ENCODE measurements at regions not wholly inside any gene's neighbourhood (a gene's known extent, or its start where the extent isn't known, plus 50 kb on each side); places are given as distances from the start of the nearest gene placed in this dataset.
A peak's percentile ranks its signal among the peaks of the same experiment; 100 is the strongest.
"Not testable (repeated sequence)": the region's sequence is repeated elsewhere in the genome, so short reads cannot be mapped to it uniquely, and the experiment has no call there.

- FAIRE-seq = peak; percentile 10
Observed at GRCh38 chr1:228825041-228825440, 89.8 kb downstream of the RHOU start.

- FAIRE-seq = no peak
Observed at GRCh38 chr1:228825840-228826484, 90.7 kb downstream of the RHOU start.

DNA sequence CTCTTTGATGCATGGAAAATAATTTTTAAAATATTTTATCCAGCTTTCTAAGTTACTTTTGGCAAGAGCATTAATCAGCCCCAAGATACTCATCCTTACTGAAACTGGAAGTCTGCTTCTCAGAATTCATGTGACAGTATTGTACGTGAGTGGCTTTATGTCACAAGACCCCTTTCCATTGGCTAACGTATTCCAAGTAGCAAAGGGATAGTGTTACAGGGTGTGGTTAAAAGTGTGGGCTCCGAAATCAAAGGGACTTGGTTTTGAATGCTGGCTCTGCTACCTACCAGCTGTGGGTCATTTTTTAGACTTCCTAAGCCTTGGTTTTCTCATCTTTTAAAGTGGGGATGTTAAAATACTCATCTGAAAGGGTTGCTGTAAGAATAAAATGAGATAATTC, 91.7 kb downstream of the RHOU start:
- no peak for FAIRE-seq

DNA sequence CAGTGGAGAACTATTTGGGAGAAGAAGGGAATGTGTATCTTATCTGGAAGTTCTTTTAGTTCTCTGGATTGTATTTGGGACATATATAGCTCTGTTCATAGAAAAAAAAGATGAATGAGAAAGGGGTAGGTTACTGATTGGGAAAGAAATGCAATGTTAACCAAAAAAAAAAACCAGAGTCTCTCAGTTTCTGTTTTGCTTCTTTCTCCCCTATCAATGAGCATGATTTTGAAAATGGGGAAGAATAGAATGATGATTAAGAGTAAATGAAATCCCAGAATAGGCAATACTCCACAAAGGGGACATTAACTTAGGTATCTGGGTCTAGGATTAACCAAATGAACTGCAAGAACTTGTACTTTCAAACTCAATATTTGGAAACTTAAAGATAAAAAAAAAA, 92.9 kb downstream of the RHOU start:
- FAIRE-seq = no peak

- FAIRE-seq = no peak
Observed at GRCh38 chr1:228830185-228830953, 95.1 kb downstream of the RHOU start.

- FAIRE-seq = no peak
Observed at GRCh38 chr1:228830954-228831481, 95.7 kb downstream of the RHOU start.

GRCh38 chr1:228833911-228834688, 98.8 kb downstream of the RHOU start:
- no peak for FAIRE-seq

DNA sequence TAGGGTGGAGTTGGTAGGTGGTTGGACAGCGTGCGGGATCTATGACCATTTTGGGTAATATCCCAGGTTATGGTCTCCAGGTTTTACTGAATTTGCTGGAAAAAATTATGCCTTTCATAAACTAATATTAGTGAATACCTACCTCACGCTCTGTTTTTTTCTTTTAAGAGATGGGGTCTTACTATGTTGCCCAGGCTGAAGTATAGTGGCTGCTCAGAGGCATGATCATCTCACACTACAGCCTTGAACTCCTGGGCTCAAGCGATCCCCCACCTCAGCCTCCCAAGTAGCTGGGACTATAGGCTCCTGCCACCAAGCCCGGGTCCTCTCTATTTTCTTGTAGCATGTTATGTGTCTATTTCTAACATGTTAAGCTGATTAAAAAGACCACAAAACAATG, 100.2 kb downstream of the RHOU start:
- FAIRE-seq = no peak

- no peak for FAIRE-seq
Observed at GRCh38 chr1:228835911-228836310, 100.6 kb downstream of the RHOU start.

GRCh38 chr1:228836427-228836826, 101.1 kb downstream of the RHOU start:
- no peak for FAIRE-seq

DNA sequence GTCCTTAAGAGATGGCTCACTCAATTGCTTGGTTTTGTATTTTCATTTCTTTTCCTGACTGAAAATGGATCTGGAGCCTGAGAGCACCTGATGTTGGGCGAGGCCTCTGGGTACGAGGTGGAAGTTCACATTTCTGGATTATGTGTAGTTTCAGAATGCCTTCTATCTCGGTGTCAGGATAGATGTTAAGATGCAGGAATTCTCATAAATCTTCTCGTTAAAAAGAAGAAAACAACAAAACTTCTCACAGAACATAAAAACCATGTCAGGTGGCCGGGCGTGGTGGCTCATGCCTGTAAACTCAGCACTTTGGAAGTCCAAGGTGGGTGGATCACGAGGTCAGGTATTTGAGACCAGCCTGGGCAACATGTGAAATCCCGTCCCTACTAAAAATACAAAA, 101.8 kb downstream of the RHOU start:
- no peak for FAIRE-seq

DNA sequence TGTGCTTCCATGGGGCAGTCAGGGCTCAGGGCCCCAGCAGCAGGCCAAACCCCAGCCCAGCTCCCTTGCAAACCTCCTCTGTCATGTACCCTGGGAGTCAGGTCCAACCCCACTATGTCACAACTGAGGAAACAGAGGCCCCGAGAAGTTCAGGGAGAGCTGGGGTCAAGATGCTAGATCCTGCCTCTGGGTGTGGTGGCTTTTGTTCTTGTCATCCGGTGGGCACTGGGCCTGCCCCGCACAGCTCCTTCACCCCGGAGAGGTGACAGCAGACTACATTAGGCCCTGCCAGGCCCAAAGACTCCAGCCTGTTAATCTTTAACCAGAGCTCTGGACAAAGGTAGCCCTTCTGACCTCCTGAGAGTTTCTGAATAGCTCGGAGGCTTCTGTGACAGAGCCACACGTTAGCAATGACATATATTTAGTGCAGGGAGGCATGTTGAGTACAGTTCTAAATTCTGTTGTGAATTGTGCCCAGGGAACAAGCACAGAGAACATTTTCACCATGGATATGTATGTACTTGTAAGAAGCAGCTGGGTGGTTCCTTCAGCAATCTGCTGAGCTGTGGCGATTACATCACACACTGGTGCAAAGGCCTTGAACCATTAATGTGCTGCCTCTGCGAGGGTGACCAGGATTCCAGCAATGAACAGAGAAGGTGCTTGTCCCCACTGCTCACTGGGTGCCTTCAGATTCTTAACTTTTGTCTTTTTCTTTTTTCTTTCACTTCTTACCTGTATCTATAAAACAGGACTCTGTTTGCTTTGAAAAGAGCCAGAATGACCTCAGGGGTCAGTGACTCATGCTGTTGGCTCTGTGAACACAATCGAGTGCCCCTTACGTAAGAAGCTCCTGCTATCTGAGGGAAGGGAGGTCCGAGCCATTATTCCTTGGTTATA, 102.8 kb downstream of the RHOU start:
- no peak for FAIRE-seq

DNA sequence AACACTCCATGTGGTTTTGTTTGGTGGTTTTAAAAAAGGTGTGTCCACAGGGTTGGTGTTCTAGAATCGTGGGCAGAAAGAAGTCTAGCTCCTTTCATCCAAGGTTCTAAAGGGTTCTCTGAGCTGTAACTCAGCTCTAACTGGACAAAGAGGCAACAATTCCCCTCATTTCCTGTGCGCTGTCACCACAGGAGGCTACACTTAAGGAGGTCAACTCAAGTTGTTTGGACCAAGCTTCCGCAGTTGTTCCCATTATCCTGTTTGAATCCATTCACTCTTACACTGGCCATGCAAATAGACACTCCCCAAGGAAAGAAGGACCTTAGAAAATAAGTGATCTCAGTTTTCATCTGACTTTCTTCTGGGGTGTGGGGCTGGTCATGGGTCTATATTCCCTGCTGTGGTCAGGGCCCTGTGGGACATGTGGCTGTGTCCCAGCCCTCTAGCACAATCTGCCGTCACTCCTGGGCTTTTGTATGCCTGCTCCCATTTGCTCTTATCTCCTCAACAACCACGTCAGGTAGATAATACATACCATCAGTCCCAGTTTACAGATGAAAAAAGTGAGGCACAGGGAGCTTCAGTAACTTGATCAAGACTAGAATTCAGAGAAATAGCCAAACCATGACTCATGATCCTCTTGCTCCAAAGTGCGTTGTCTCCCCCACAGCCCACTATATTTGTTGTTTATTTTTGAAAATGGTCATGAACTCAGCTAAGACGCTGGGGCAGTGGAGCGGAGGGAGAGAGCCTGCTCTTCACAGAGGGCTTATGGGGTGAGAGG, 103.6 kb downstream of the RHOU start:
- FAIRE-seq = no peak

GRCh38 chr1:228839656-228840055, 104.4 kb downstream of the RHOU start:
- no peak for FAIRE-seq

- no peak for FAIRE-seq
Observed at GRCh38 chr1:228841632-228842031, 106.4 kb downstream of the RHOU start.

GRCh38 chr1:228842094-228842775, 107.0 kb downstream of the RHOU start:
- no peak for FAIRE-seq

GRCh38 chr1:228845101-228845500, 109.8 kb downstream of the RHOU start:
- FAIRE-seq = no peak

GRCh38 chr1:228846952-228847351, 111.7 kb downstream of the RHOU start:
- peak; percentile 100 for FAIRE-seq

DNA sequence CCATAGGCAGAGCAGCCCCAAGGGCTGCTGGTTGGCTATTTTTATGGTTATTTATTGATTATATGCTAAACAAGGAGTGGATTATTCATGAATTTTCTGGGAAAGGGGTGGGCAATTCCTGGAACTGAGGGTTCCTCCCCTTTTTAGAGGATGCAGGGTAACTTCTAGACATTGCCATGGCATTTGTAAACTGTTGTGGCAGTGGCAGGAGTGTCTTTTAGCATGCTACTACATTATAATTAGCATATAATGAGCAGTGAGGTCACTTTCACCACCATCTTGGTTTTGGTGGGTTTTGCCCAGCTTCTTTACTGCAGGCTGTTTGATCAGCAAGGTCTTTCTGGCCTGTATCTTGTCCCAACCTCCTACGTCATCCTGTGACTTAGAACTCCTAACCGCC, 112.2 kb downstream of the RHOU start:
- not testable (repeated sequence) for FAIRE-seq

- no peak for FAIRE-seq
Observed at GRCh38 chr1:228848406-228848805, 113.1 kb downstream of the RHOU start.

- no peak for FAIRE-seq
Observed at GRCh38 chr1:228849011-228849541, 113.8 kb downstream of the RHOU start.
